Lung (tissue), 11 donors: ENCODE measurements at regions not wholly inside any gene's neighbourhood (a gene's known extent, or its start where the extent isn't known, plus 50 kb on each side); places are given as distances from the start of the nearest gene placed in this dataset.

ENCODE experiments used
- ATAC-seq: fragments of 200-7000 bp; cut with Tn5 transposase; one replicate; pipeline ENCODE4 v1.9.1; 2020; ENCODE audit warnings: moderate number of reproducible peaks; ENCODE audit not compliant: insufficient read depth, low FRiP score
- DNase-seq, 3 donors: peaks; one replicate each; pipeline ENCODE4 v3.0.0-alpha.2; 2013 to 2017
- H3K27ac ChIP-seq, 2 donors: one replicate each; pipeline ENCODE4 v1.5.1; 2013; ENCODE audit warnings: mild to moderate bottlenecking in 2 of 2, moderate library complexity in 2 of 2, control low read depth in 1 of 2, inconsistent platforms in 1 of 2, low read depth in 1 of 2, low read length in 1 of 2
- H3K27me3 ChIP-seq, 3 donors: one replicate each; pipeline ENCODE4 v1.5.1; 2013; ENCODE audit warnings: low read length in 2 of 3; ENCODE audit not compliant: control insufficient read depth in 3 of 3, insufficient read depth in 3 of 3
- H3K36me3 ChIP-seq, 4 donors: one replicate each; pipeline ENCODE4 v1.5.1; 2013; ENCODE audit warnings: low read length in 4 of 4, mild to moderate bottlenecking in 1 of 4, moderate library complexity in 1 of 4; ENCODE audit not compliant: control insufficient read depth in 4 of 4, insufficient read depth in 4 of 4
- H3K4me1 ChIP-seq, 5 donors: one replicate each; pipeline ENCODE4 v1.5.1; 2013; ENCODE audit warnings: low read length in 5 of 5, mild to moderate bottlenecking in 2 of 5, moderate library complexity in 1 of 5; ENCODE audit not compliant: control insufficient read depth in 5 of 5, insufficient read depth in 5 of 5
- H3K4me3 ChIP-seq: one replicate; pipeline ENCODE4 v1.5.1; 2013; ENCODE audit warnings: mild to moderate bottlenecking, control low read depth, moderate library complexity
- H3K9ac ChIP-seq, 2 donors: one replicate each; pipeline ENCODE4 v1.5.1; 2013; ENCODE audit warnings: low read length in 2 of 2, control low read depth in 1 of 2; ENCODE audit not compliant: insufficient read depth in 1 of 2
- H3K9me3 ChIP-seq, 4 donors: one replicate each; pipeline ENCODE4 v1.5.1; 2013; ENCODE audit warnings: low read length in 3 of 4, mild to moderate bottlenecking in 1 of 4, moderate library complexity in 1 of 4; ENCODE audit not compliant: control insufficient read depth in 4 of 4, insufficient read depth in 3 of 4
- CTCF ChIP-seq: IDR thresholded peaks from 2 replicates; pipeline ENCODE4 v1.5.1; 2012; ENCODE audit warnings: mild to moderate bottlenecking; ENCODE audit errors: control extremely low read depth, extremely low read depth
- WGBS, 2 donors: extraction: QIAGEN DNeasy Blood & Tissue Kit; methylation state at CpG; one replicate each; pipeline ENCODE4 v1.1.7; 2013; 5-methylcytosine and 5-hydroxymethylcytosine counted together
- donor health status: control.
- donor health status: control.
- donor health status: Bipolar disorder and iron deficiency.
- donor health status: healthy.
- donor health status: DM: yes; HTN: yes; CAD: no.

GRCh38 chr6:111958534-111958933, 85.3 kb upstream of the FYN start:
- no peak overlapping the region for H3K9ac ChIP-seq
- H3K4me1 ChIP-seq = peaks cover 0 to 3% (median 0%) of the 10 kb centered on the region in 5 donors
- ATAC-seq = no peak
- H3K4me3 ChIP-seq = no peak overlapping the region
- no peak overlapping the region for H3K27ac ChIP-seq
- no peaks in the 10 kb centered on the region for H3K36me3 ChIP-seq
- no peak for DNase-seq
- 58 to 73% methylated on average over 4 of the region's 4 CpGs for WGBS, 2 donors
- no peak for TF ChIP-seq CTCF
- H3K9me3 ChIP-seq = no peaks in the 10 kb centered on the region
- no peaks in the 10 kb centered on the region for H3K27me3 ChIP-seq

GRCh38 chr6:111959766-111960165, 86.5 kb upstream of the FYN start:
- 66 to 78% methylated on average over 6 of the region's 6 CpGs for WGBS, 2 donors
- no peak overlapping the region for H3K9ac ChIP-seq
- peaks cover 0 to 3% (median 0%) of the 10 kb centered on the region in 5 donors for H3K4me1 ChIP-seq
- no peak for TF ChIP-seq CTCF
- no peaks in the 10 kb centered on the region for H3K9me3 ChIP-seq
- no peak for ATAC-seq
- H3K27me3 ChIP-seq = no peaks in the 10 kb centered on the region
- H3K4me3 ChIP-seq = no peak overlapping the region
- DNase-seq = no peak
- H3K27ac ChIP-seq = no peak overlapping the region
- H3K36me3 ChIP-seq = no peaks in the 10 kb centered on the region

GRCh38 chr6:111967131-111967530, 86.8 kb upstream of the CCN6 start:
- Histone ChIP-seq H3K9me3 (no peaks in the 10 kb centered on the region), H3K4me1 (peaks cover 0 to 5% (median 0%) of the 10 kb centered on the region in 5 donors), H3K4me3 (no peak overlapping the region), H3K27me3 (no peaks in the 10 kb centered on the region), H3K36me3 (no peaks in the 10 kb centered on the region), H3K9ac (no peak overlapping the region), H3K27ac (no peak overlapping the region)
- TF ChIP-seq CTCF = no peak
- DNase-seq (no peak), ATAC-seq (no peak)
- 65 to 82% methylated on average over 1 of the region's 1 CpG for WGBS, 2 donors

- Histone ChIP-seq H3K27me3 (no peaks in the 10 kb centered on the region), H3K4me1 (peaks cover 0 to 27% (median 2%) of the 10 kb centered on the region in 5 donors), H3K36me3 (no peaks in the 10 kb centered on the region), H3K9me3 (no peaks in the 10 kb centered on the region), H3K27ac (no peak overlapping the region), H3K4me3 (no peak overlapping the region), H3K9ac (no peak overlapping the region)
- 65 to 78% methylated on average over 2 of the region's 2 CpGs for WGBS, 2 donors
- DNase-seq (no peak), ATAC-seq (no peak)
- TF ChIP-seq CTCF = no peak
These were observed 83.5 kb upstream of the CCN6 start for GRCh38 chr6:111970426-111970825.
